ENCODE measurements at regions not wholly inside any gene's neighbourhood (a gene's known extent, or its start where the extent isn't known, plus 50 kb on each side); places are given as distances from the start of the nearest gene placed in this dataset.
A peak's percentile ranks its signal among the peaks of the same experiment; 100 is the strongest.
"Not testable (repeated sequence)": the region's sequence is repeated elsewhere in the genome, so short reads cannot be mapped to it uniquely, and the experiment has no call there.

DNA sequence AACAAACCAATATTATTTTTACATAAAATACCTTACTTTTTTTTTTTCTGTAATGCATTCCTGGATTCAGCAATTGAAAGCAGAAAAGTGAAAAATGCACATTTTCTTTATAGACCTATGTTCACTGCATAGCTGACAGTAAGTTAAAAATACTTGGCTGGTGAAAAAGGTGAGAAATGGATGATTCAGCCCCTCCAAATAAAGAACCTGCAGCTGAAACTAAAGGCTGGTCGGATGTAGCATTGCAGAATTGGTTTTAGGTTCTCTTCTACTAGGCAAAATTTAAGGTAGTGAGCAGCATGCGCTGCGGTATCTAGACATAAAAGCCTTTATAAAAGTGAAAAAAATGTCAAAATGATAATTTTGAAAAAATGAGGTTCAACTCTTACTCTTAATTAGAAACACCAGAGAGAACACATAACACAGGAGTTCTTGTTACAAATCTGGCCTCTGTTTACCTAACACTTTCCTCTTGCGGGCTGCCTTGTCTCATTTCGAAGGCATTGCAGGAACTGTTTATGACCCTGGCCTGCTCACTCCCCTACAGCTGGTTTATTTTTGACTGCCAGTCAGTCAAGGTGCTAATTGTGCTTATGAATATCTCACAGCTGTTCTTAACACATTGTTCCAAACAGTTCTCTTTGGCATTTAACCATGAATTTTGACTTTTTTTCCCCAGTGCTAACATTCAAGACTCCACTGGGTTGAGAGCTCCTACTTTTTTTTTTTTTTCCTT, 455.4 kb upstream of the TBL1XR1 start:
- H3K27me3 ChIP-seq, result no peaks in the 10 kb centered on the region
- no peaks in the 10 kb centered on the region for H3K9me3 ChIP-seq
- peak overlapping the region in 1 of 2 donors; percentile 11 for H3K27ac ChIP-seq
- no peak for DNase-seq (ENCODE audit: low spot score in 2 of 2)
- no peak overlapping the region for H3K4me3 ChIP-seq
- TF ChIP-seq, protein P1, sequence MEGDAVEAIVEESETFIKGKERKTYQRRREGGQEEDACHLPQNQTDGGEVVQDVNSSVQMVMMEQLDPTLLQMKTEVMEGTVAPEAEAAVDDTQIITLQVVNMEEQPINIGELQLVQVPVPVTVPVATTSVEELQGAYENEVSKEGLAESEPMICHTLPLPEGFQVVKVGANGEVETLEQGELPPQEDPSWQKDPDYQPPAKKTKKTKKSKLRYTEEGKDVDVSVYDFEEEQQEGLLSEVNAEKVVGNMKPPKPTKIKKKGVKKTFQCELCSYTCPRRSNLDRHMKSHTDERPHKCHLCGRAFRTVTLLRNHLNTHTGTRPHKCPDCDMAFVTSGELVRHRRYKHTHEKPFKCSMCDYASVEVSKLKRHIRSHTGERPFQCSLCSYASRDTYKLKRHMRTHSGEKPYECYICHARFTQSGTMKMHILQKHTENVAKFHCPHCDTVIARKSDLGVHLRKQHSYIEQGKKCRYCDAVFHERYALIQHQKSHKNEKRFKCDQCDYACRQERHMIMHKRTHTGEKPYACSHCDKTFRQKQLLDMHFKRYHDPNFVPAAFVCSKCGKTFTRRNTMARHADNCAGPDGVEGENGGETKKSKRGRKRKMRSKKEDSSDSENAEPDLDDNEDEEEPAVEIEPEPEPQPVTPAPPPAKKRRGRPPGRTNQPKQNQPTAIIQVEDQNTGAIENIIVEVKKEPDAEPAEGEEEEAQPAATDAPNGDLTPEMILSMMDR (IDR thresholded peaks at IDR 0.05), result no peak
- intact Hi-C loops (cut with DNase I), result no loop called here
- peaks cover 0 to 4% of the 10 kb centered on the region in 2 donors for H3K4me1 ChIP-seq
- no peaks in the 10 kb centered on the region for H3K36me3 ChIP-seq

DNA sequence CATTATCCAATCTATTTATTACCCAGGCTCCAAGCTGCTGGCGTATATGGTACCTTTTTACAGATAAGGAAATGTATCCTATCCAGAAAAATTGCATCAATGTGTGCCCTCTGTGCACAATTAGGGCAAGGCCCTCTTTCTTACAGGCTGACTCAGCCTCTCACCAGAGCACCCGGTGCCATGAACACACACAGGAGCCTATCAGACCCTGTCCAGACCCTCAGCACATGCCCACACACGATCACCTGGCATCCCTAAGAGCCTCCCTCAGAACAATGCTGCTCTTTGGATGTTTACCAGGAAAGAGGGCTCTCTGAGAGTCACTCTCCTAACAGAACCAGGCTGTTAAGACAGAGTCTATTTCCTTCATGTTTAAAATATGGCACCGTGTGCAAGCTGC, 460.0 kb upstream of the TBL1XR1 start:
- no peaks in the 10 kb centered on the region for H3K36me3 ChIP-seq
- H3K9me3 ChIP-seq, result no peaks in the 10 kb centered on the region
- no peak for DNase-seq (ENCODE audit: low spot score in 2 of 2)
- H3K4me1 ChIP-seq, result no peaks in the 10 kb centered on the region
- no peak overlapping the region for H3K4me3 ChIP-seq
- intact Hi-C loops (cut with DNase I), result no loop called here
- TF ChIP-seq, protein P1 (IDR thresholded peaks at IDR 0.05), result no peak
- no peak overlapping the region for H3K27ac ChIP-seq
- H3K27me3 ChIP-seq, result no peaks in the 10 kb centered on the region

DNA sequence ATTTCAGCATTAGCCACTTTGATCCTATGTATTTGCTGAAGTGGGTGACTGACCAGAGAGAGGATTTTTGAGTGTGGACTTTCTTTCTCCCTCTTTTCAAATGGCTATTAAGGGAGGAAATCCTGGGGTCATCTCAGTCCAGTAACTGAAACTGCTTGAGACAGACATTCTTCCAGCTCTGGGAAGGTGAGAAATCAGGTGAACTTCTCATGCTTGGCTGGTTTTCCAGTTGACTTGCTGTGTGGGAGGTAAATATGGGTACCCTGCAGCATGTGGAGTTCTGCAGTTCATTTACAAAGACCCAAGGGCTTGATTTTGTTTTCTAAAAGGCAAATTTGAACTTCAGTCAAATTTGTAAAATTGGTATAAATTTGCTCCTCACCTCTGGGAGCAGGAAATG, 461.1 kb upstream of the TBL1XR1 start:
- no peaks in the 10 kb centered on the region for H3K9me3 ChIP-seq
- TF ChIP-seq, protein P1 (IDR thresholded peaks at IDR 0.05), result no peak
- H3K4me3 ChIP-seq, result no peak overlapping the region
- intact Hi-C loops (cut with DNase I), result no loop called here
- H3K4me1 ChIP-seq, result no peaks in the 10 kb centered on the region
- no peak for DNase-seq (ENCODE audit: low spot score in 2 of 2)
- no peaks in the 10 kb centered on the region for H3K36me3 ChIP-seq
- H3K27ac ChIP-seq, result no peak overlapping the region
- no peaks in the 10 kb centered on the region for H3K27me3 ChIP-seq

DNA sequence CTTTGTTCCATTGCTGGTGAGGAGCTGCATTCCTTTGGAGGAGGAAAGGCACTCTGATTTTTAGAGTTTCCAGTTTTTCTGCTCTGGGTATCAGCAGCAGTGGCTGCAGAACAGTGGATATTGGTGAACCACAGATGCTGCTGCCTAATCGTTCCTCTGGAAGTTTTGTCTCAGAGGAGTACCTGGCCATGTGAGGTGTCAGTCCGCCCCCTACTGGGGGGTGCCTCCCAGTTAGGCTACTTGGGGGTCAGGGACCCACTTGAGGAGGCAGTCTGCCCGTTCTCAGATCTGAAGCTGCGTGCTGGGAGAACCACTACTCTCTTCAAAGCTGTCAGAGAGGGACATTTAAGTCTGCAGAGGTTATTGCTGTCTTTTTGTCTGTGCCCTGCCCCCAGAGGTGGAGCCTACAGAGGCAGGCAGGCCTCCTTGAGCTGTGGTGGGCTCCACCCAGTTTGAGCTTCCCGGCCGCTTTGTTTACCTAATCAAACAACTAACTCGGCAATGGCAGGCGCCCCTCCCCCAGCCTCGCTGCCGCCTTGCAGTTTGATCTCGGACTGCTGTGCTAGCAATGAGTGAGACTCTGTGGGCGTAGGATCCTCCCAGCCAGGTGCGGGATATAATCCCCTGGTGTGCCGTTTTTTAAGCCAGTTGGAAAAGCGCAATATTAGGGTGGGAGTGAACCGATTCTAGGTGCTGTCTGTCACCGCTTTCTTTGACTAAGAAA, 467.3 kb upstream of the TBL1XR1 start:
- intact Hi-C loops (cut with DNase I); H3K9me3 ChIP-seq; H3K4me1 ChIP-seq; H3K4me3 ChIP-seq; DNase-seq (ENCODE audit: low spot score in 2 of 2); H3K27ac ChIP-seq; H3K36me3 ChIP-seq; H3K27me3 ChIP-seq: not testable (repeated sequence)

DNA sequence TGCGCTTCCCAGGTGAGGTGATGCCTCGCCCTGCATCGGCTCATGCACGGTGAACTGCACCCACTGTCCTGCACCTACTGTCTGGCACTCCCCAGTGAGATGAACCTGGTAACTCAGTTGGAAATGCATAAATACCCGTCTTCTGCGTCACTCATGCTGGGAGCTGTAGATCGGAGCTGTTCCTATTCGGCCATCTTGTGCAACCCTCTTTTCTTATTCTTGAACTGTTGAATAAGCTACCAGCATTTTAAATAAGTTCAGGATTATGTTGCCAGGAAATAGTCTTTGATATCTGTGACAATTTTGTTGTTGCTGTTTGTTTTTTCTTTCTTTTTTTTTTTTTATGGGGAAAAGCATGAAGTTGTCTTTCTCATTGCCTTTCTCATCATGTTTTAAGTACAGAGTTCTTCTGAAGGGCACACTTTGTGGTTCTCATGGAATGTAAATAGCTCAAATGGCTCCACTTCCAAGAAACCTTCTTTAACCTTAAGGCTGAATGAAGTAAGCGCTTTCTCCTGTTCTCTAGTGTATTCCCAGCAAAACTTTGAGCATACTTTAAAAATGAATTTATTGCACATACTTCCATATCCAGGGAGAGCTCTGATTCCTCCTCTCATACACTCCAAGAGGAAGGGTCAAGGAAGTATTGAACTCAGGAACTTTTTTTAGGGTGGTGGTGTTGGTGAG, 468.0 kb upstream of the TBL1XR1 start:
- DNase-seq (ENCODE audit: low spot score in 2 of 2), result no peak
- no peak overlapping the region for H3K4me3 ChIP-seq
- TF ChIP-seq, protein P1 (IDR thresholded peaks at IDR 0.05), result no peak
- H3K36me3 ChIP-seq, result no peaks in the 10 kb centered on the region
- H3K9me3 ChIP-seq, result no peaks in the 10 kb centered on the region
- H3K4me1 ChIP-seq, result no peaks in the 10 kb centered on the region
- H3K27me3 ChIP-seq, result no peaks in the 10 kb centered on the region
- intact Hi-C loops (cut with DNase I), result no loop called here
- no peak overlapping the region for H3K27ac ChIP-seq

Measured in ascending aorta (tissue), 2 donors.